Epithelial cell of esophagus (primary cell): ENCODE measurements at regions not wholly inside any gene's neighbourhood (a gene's known extent, or its start where the extent isn't known, plus 50 kb on each side); places are given as distances from the start of the nearest gene placed in this dataset.

Experiments used
- DNase-seq: peaks from one replicate; pipeline ENCODE4 v3.0.0; 2010; ENCODE audit warnings: low read depth
- H3K4me3 ChIP-seq: 2 replicates; pipeline ENCODE4 v1.5.1; 2011; ENCODE audit warnings: mild to moderate bottlenecking, low read length, control low read depth
- TF ChIP-seq, protein P1 (sequence below): IDR thresholded peaks from 2 replicates; pipeline ENCODE4 v1.5.1; 2011; ENCODE audit warnings: low read depth, mild to moderate bottlenecking, low read length, control low read depth, inconsistent platforms; ENCODE audit not compliant: insufficient read depth; ENCODE audit errors: missing control alignments

DNA sequence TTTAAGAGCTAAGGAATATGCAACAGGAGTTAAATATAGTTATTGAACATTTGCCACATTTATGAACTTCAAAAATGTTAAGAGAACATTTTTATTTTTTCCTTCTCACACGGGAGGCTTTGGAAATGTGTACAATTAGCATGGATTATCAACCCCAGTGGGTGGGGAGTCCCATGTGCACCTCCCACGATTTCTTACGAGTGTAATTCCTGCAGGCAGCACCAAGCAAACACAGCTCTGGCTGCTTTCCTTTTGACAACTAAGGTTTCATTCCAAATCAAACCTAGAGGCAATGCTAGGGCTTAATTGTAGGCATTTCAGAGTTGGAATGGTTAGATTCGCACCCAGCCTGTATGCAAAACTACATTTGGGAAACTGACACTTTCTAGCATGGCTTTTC is 460.9 kb downstream of the METTL15 start:
- no peak for DNase-seq
- H3K4me3 ChIP-seq: no peak overlapping the region
- TF ChIP-seq, protein P1, sequence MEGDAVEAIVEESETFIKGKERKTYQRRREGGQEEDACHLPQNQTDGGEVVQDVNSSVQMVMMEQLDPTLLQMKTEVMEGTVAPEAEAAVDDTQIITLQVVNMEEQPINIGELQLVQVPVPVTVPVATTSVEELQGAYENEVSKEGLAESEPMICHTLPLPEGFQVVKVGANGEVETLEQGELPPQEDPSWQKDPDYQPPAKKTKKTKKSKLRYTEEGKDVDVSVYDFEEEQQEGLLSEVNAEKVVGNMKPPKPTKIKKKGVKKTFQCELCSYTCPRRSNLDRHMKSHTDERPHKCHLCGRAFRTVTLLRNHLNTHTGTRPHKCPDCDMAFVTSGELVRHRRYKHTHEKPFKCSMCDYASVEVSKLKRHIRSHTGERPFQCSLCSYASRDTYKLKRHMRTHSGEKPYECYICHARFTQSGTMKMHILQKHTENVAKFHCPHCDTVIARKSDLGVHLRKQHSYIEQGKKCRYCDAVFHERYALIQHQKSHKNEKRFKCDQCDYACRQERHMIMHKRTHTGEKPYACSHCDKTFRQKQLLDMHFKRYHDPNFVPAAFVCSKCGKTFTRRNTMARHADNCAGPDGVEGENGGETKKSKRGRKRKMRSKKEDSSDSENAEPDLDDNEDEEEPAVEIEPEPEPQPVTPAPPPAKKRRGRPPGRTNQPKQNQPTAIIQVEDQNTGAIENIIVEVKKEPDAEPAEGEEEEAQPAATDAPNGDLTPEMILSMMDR: no peak

DNA sequence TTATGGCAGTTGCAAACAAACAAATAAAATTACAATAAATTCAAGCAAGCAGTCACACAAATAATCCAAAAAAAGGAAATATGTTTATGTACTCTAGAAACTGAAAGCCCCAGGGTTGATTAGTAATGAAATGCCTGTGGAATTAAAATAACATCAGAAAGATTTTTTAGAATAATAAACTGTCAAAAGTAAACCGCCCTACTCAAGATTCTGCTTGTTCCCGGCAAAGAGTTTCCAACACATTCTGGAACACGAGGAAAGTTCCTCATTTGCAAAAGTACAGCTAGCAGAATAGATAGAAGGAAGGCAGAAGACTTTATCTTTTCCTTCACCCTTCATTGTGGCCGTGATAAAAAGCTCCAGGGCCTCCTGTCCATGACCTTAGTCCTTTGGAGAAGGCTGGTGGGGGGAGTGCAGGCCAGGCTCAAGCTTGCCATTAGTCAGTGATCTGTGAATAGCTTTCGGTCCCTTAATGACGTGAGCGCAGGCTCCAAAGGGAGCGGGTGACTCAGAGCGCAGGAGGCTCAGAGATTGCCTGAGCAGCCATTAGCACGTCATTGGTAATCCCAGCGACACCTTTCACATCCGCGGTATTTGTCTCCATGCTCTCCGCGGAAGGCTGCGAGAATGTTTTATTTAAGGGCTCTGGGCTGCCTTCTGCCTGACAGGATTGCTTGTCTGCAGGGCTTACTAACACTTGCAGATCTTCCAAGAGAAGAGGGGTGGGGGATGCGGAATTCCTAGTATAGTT is 458.3 kb downstream of the METTL15 start:
- peak overlapping the region; percentile 37 for H3K4me3 ChIP-seq
- TF ChIP-seq, protein P1: no peak
- peak; percentile 91 for DNase-seq

DNA sequence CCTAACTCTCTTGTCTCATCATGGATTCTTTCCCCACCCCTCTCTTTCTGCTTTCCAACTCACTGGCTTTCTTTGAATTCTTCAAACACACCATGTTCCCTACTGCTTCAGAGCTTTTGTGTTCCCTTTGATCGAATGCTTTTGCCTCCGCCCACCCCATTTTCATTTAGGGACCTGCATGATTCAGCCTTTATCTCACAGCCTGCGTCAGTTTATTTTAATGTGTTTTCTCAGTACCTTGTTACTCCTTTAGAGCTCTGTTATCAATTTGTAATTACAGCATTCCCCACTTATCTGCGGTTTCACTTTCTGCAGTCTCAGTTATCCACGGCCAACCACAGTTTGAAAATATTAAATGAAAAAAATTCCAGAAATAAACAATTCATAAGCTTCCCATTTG is 451.3 kb downstream of the METTL15 start:
- H3K4me3 ChIP-seq: no peak overlapping the region
- DNase-seq: no peak
- TF ChIP-seq, protein P1: no peak

DNA sequence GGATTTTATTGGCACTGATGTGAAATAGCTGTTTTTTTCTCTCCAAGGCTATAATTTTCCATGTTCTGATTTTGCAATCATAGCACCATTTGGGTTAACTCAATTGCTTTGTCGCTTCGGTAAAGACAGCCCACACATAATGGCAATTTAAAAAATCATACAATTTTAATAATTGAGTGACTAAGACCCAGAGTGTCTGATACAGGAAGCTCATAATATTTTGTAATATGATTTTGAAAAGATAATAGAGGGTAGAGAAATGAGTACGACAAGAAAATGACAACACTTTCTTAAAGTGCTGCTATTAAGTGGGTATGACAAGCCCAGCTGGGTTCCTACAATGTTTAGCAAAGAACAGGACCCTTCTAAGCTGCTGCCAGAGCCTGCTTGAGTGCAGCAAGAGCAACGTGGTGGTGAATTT is 439.1 kb downstream of the METTL15 start:
- H3K4me3 ChIP-seq: no peak overlapping the region
- TF ChIP-seq, protein P1: no peak
- no peak for DNase-seq

DNA sequence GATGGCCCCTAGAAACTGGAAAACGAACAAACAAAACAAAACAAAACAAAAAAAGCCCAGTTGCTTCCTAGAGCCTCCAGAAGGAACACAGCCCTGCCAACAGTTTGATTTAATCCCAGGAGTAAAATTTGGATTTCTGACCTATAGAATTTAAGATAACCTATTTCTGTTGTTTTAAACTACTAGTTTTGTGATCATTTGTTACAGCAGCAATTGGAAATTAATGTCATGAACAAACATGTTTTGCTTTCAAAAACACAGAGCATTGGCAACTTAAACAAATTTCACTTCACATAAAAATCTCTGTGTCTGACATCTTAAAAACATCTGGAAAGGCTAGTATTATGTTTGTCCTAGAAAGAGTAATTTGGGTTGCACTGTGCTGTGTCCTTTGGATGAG is 437.3 kb downstream of the METTL15 start:
- no peak overlapping the region for H3K4me3 ChIP-seq
- TF ChIP-seq, protein P1: no peak
- no peak for DNase-seq

DNA sequence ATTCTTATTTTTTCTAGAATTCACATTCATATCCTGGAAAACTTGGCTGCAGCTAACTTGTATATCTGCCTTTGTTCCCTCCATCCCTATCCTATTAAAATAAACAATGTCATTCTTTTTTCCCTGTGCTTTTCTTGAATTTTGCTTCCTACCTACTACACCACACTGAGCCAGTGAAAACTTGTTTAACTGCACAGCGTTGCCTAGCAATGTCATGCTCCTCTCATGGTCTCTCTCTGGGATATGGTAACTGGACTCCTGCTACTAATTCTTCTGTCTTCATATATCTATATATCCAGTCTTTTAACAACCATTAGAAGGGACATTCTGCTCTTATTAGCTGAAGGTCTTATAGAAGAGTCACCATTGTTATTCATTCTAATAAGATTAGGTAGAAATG is 434.4 kb downstream of the METTL15 start:
- DNase-seq: peak; percentile 25
- TF ChIP-seq, protein P1: no peak
- H3K4me3 ChIP-seq: no peak overlapping the region

DNA sequence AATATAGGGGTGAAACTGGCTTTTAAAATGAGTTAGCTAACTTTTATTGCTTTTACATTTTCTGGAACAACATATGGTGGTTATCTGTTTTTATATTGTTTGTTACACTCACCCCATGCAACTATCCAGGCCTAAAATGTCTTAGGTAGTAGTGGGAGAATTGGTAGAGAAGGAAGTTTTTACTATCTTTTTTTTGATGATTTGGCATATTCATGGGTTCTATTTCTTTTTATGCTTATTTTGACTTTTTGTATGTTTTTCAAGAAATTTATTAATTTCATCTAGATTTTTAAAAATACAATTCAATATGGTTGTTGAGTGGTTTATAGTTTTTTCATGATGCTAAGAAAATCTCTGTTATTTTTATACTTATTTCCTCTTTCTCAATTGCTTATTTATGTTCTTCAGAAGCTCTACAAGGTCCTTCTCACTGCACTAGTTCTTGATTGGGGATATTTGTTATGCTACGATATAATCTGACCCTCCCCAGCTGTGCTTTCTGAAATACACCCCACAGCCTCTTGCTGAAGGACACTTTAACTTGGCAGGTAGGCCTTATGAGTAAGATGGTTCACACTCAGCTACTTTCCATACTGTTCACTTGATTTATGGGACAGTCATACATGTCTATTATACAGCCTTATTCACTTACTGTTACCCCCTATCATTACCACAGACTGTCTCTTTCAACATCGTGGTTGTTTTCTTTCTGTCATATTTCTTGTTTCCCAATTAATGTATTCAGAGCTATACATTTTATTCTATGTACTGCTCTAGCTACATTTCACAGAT is 431.2 kb downstream of the METTL15 start:
- H3K4me3 ChIP-seq: no peak overlapping the region
- TF ChIP-seq, protein P1: no peak
- peak; percentile 21 for DNase-seq
